ENCODE measurements at regions not wholly inside any gene's neighbourhood (a gene's known extent, or its start where the extent isn't known, plus 50 kb on each side); places are given as distances from the start of the nearest gene placed in this dataset.

GRCh38 chr2:45283764-45284620 is 274.7 kb upstream of the SIX2 start:
- no peak for TF ChIP-seq CTCF (IDR thresholded peaks at IDR 0.05; ENCODE audit: borderline replicate concordance, insufficient read depth, low read depth, low read length)
- no peak overlapping the region for H3K4me3 ChIP-seq (ENCODE audit: low read depth, low read length)

- no peak overlapping the region for H3K4me3 ChIP-seq (ENCODE audit: low read depth, low read length)
- TF ChIP-seq CTCF (IDR thresholded peaks at IDR 0.05; ENCODE audit: borderline replicate concordance, insufficient read depth, low read depth, low read length): no peak
Measured at GRCh38 chr2:45282646-45283045, 273.4 kb upstream of the SIX2 start.

GRCh38 chr2:45281311-45281710 is 272.1 kb upstream of the SIX2 start:
- no peak for TF ChIP-seq CTCF (IDR thresholded peaks at IDR 0.05; ENCODE audit: borderline replicate concordance, insufficient read depth, low read depth, low read length)
- H3K4me3 ChIP-seq (ENCODE audit: low read depth, low read length): no peak overlapping the region

DNA sequence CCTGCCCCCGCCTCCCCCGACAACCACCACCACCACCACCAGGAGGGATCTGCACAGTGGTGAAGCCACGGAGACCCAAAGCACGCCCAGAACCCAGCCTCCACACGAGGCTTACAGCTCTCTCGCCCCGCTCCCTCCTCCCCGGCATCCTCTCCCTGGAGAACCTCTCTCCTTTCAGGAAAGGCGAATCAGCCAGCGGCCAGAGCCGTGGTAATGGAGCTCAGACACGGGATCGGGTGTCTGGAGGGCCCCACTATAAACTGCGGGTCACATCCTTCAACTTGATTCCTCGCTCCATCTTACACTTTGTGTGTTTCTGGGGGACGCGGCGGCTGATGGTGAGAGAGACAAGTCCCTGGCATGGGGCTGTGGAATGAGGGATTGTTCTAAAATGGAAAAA is 271.5 kb upstream of the SIX2 start:
- TF ChIP-seq CTCF (IDR thresholded peaks at IDR 0.05; ENCODE audit: borderline replicate concordance, insufficient read depth, low read depth, low read length): no peak
- no peak overlapping the region for H3K4me3 ChIP-seq (ENCODE audit: low read depth, low read length)

DNA sequence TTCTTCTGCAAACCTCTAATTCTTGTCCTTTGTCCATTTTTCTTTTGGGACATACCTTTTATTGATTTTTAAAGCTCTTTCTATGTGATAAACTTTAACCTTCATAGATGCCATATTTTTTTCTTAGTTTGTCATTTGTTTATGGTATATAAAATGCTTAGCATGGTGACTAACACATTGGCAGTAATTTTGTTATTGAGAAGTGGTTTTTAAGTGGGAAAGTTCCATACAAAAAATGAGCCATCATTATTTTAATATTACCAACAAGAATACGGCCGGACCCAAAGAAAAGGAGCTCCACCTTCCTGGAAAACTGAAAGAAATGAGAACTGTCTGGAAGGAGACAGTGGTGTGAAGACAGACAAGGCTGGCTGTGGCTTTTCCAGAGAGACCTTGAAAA is 270.1 kb upstream of the SIX2 start:
- TF ChIP-seq CTCF (IDR thresholded peaks at IDR 0.05; ENCODE audit: borderline replicate concordance, insufficient read depth, low read depth, low read length): no peak
- no peak overlapping the region for H3K4me3 ChIP-seq (ENCODE audit: low read depth, low read length)

DNA sequence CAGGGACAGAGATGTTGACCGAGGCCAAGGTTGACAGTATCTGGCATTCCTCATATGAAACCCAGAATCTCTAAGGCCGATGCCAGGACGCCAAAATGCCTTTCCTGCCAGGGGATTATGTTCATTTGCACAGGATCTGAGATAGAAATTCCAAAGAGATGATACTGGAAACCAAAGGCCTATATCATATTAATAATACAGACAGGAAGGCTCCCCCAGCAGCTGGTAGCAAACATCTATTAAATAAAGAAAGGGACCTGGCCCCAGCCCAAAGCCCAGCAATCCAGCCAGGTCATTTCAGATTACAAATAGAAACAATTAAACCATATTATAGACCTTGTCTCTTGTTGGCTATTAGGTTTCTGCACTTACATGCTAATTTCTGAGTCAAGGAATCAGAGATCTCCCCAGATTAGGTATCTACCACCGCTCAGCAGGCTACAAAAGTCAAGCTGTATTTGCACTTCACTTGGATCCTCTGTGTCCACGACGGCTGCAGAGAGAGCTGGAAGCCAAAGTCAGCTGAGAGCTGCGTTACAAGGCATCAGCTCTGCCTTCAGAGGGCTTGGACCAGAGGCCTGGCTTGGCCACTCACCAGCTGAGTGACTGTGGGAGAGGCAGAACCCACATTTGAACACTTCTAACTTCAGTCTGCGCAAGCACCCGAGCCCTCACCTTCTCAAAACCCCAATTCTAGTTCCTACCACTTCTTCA is 269.3 kb upstream of the SIX2 start:
- no peak for TF ChIP-seq CTCF (IDR thresholded peaks at IDR 0.05; ENCODE audit: borderline replicate concordance, insufficient read depth, low read depth, low read length)
- H3K4me3 ChIP-seq (ENCODE audit: low read depth, low read length): no peak overlapping the region

DNA sequence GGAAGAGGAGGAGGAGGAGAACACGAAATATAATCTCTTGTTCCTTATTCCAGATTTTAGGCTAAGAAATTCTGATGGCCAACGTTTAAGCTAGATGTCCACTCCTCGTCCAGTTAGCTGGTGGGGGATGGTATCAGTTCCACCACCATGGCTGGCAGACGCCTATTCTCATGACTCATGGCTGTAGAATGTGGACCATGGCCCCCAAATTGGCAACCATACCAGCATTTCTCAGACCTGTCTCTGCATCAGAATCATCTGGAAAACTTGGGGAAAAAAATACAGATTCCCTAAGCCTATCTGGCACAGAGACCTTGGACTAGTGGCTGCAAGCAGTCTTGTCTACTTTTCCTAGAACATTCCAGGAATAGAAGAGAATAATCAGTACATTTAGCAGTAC is 267.7 kb upstream of the SIX2 start:
- TF ChIP-seq CTCF (IDR thresholded peaks at IDR 0.05; ENCODE audit: borderline replicate concordance, insufficient read depth, low read depth, low read length): no peak
- no peak overlapping the region for H3K4me3 ChIP-seq (ENCODE audit: low read depth, low read length)
